GM12801 (cell line): ENCODE measurements at regions not wholly inside any gene's neighbourhood (a gene's known extent, or its start where the extent isn't known, plus 50 kb on each side); places are given as distances from the start of the nearest gene placed in this dataset.

Experiments
- TF ChIP-seq, protein P1 (sequence below): IDR thresholded peaks from one replicate; pipeline ENCODE4 v1.5.1; 2011; ENCODE audit warnings: control low read depth; ENCODE audit not compliant: insufficient read length; ENCODE audit errors: extremely low read depth

DNA sequence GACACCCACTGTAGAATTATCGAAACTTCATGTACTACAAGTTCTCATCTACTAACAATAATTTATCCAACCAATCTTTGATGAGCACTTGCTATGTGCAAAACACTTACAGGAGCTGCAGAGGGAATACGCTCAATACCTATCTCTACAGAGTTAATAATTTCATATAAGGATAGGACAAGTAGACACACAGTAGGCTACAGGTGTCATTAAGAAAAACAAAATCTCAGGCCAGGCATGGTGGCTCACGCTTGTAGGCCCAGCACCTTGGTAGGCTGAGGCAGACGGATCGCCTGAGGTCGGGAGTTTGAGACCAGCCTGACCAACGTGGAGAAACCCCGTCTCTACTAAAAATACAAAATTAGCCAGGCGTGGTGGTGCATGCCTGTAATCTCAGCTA, 91.3 kb upstream of the PLEKHM1 start:
- TF ChIP-seq, protein P1, sequence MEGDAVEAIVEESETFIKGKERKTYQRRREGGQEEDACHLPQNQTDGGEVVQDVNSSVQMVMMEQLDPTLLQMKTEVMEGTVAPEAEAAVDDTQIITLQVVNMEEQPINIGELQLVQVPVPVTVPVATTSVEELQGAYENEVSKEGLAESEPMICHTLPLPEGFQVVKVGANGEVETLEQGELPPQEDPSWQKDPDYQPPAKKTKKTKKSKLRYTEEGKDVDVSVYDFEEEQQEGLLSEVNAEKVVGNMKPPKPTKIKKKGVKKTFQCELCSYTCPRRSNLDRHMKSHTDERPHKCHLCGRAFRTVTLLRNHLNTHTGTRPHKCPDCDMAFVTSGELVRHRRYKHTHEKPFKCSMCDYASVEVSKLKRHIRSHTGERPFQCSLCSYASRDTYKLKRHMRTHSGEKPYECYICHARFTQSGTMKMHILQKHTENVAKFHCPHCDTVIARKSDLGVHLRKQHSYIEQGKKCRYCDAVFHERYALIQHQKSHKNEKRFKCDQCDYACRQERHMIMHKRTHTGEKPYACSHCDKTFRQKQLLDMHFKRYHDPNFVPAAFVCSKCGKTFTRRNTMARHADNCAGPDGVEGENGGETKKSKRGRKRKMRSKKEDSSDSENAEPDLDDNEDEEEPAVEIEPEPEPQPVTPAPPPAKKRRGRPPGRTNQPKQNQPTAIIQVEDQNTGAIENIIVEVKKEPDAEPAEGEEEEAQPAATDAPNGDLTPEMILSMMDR: no peak

DNA sequence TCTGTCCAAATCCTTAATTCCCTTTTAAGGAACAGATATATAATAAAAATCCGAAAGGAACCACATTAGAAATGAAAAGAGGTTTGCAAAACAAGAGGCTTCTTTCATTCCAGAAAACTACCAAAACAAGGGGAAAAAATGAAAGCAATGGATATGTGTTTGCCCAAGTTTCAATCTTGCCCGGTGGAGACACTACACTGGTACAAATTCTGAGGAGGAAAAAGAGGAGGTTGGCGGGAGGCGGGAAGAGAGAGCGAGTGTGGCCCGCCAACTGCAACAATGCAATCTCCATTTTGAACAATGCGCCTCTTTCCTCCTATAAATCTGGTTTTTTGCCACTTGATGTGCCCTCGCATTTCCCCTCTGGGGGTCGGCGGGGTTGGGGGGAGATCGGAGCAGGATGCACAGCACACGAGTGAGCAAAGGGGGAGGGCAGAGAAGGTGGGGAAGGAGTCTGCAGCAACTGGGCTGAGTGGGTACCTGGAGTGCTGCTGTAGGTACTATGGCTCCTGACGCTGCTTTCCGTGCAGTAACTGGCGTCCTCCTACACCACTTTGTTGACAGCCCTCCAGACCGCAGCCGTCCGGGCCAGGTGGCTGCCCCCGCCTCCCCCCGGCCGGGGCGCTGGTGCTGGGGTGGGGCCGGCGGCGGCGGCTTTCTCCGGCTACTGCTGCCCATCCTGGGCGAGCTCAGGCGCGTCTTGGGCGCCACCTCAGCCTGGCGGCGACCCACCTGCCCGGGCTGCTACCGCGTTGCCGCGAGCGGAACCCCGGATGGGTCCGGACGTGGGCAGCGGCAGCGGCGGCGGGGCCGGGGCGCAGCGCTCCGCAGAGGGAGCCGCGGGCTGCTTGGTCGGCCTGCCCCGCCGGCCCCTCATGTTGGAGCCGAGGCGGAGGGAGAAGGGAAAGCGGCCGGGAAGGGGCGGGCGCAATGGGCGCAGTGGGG, 93.8 kb upstream of the PLEKHM1 start:
- TF ChIP-seq, protein P1: no peak

DNA sequence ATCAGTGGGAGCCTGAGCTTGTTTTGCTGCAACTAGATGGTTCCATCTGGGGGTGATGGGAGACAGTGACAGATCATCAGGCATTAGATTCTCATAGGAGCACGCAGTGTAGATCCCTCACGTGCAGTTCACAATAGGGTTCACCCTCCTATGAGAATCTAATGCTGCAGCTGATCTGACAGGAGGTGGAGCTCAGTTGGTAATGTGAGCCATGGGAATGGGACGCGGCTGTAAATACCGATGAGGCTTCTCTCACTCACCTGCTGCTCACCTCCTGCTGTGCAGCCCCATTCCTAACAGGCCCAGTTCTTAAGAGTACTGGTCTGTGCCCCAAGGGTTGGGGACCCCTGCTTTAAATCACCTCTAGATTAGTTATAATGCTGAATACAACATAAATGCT, 137.5 kb upstream of the PLEKHM1 start:
- TF ChIP-seq, protein P1: no peak

DNA sequence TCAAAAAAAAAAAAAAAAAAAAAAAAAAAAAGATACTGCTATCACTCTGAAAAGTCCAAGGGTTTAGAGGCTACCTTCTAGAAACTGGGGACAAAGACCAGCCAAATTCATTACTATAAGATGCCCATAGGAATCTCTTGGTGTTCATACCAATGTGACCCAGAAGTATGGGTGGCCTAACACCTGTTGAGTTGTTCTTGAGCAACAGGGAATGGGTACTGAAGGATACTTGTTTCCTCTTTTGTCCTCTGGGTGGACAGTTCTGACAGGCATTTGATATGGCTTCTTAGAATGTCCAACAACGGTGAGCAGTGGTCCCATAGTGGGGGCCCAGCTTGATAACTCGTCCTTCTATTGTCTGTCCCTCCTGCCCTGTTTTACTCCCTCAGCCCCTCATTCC, 141.4 kb upstream of the PLEKHM1 start:
- TF ChIP-seq, protein P1: no peak

DNA sequence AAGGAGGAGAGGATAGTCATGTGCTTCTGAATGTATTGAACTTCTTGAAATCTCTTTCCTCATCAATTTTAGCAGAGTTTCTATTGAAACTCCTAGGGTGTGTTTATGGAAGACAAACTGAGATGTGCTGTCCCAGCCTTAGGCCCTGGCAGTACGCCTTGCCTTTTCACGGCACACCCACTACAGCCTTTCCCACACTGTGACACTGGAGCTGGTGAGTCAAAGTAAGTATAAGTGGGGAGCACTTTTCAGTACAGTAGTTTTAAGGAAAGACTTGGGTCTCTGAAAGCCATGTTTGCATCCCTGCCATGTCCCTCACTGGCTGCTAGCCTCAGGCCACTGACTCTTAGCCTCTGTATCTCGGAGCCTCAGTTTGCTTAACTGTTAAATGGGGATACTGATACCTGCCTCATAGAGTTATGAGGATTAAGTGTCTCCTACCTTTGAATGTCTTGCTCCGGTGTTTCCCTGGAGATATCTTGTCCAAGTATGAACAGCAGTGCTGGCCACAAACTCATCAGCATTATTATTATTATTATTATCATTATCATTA, 144.7 kb upstream of the CRHR1 start:
- TF ChIP-seq, protein P1: no peak

DNA sequence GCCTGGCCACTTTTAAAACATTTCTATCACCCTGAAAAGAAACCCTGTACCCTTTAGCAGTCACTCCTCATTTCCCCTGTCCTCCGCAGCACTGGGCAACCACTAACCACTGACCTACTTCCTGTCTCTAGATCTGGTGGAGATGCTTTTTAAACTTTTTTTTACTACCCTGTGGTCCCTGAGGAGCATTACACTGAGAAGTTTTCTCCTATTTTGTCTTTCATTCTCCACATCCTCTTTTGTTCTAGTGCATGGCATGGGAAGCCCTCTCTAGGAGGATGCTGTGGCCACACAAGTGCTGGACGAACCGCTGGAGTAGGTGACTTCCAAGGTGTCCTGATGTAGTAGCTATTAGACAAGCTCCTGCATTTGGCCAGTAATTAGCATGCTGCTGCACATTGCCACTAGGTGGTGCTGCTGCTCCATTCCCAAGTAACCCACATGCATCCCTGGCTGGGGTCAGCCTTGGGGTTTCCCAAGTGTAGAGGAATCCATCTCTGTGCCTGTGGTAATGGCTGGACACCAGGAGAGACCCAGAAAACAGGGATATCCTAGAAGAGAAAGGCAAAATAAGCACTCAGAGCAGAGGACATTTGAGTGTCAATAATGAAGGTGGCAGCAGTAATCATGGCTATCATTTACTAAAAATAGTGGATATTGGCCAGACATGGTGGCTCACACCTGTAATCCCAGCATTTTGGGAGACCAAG, 143.8 kb upstream of the CRHR1 start:
- TF ChIP-seq, protein P1: peak; percentile 97

DNA sequence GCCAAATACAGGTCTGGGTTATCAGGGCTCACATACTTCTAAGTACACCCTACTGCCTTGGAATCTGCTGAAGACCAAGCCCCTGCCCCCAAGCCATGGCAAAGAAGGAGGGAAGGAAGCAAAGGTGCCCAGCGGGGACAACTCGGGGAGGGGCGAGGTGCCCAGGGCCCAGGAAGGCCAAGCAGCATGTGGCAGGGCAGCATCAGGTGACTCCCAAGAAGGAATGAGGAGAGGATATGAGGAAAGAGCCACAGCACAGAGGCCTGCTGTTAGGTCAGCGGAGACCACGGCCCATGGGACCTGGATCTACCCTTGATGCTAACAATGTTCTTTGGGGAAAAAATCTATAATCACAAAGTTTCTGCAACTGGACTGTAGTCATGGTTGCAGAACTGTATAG, 142.6 kb upstream of the CRHR1 start:
- TF ChIP-seq, protein P1: no peak
